ENCODE measurements at regions not wholly inside any gene's neighbourhood (a gene's known extent, or its start where the extent isn't known, plus 50 kb on each side); places are given as distances from the start of the nearest gene placed in this dataset.

GRCh38 chr12:27178723-27179399 lies 65.2 kb upstream of the STK38L start:
- no peak overlapping the region for H3K9ac ChIP-seq (ENCODE audit: extremely low read depth, insufficient read length, low read length)
- H3K79me1 ChIP-seq (ENCODE audit: insufficient read depth, low read depth, low read length, poor library complexity, severe bottlenecking), result no peaks in the 10 kb centered on the region
- no peak overlapping the region for H4K5ac ChIP-seq (ENCODE audit: insufficient read length, low read depth, low read length)
- H3K27me3 ChIP-seq (ENCODE audit: insufficient read depth, low read length), result no peaks in the 10 kb centered on the region
- no peak overlapping the region for H3K23ac ChIP-seq (ENCODE audit: insufficient read length, low read depth, low read length)
- no CpG with 5 or more reads among the region's 2 CpGs for WGBS (ENCODE audit: extremely low coverage, insufficient read length, low lambda C conversion rate)
- no peak overlapping the region for H2BK120ac ChIP-seq (ENCODE audit: low read depth, low read length, poor library complexity, severe bottlenecking)
- no peak overlapping the region; a peak in 1 of 7 replicates for H3K27ac Mint-ChIP-seq
- H3K9me3 Mint-ChIP-seq, result no peaks in the 10 kb centered on the region
- H3K4ac ChIP-seq (ENCODE audit: low read depth, low read length), result no peak overlapping the region
- H3K56ac ChIP-seq (ENCODE audit: insufficient read length, low read depth, low read length), result no peak overlapping the region
- no peak overlapping the region for H2AFZ ChIP-seq (ENCODE audit: low read length)
- H3T11ph ChIP-seq (ENCODE audit: low read length), result no peak overlapping the region
- no peaks in the 10 kb centered on the region for H4K20me1 ChIP-seq (ENCODE audit: control insufficient read depth, insufficient read depth, insufficient read length)
- H4K91ac ChIP-seq (ENCODE audit: insufficient read length, low read depth, low read length), result no peak overlapping the region
- H3K4me1 Mint-ChIP-seq, result no peaks in the 10 kb centered on the region; a peak in 2 of 4 replicates
- no peak overlapping the region for H2BK15ac ChIP-seq (ENCODE audit: low read depth, low read length)
- H2BK5ac ChIP-seq (ENCODE audit: insufficient read length, low read length), result no peak overlapping the region
- no peaks in the 10 kb centered on the region for H3K9me3 ChIP-seq (ENCODE audit: control insufficient read depth, low read depth, low read length)
- H2AK5ac ChIP-seq (ENCODE audit: insufficient read length, low read length), result no peak overlapping the region
- no peak overlapping the region for H3K18ac ChIP-seq (ENCODE audit: insufficient read length, low read depth, low read length)
- TF ChIP-seq CTCF (conservative IDR thresholded peaks at IDR 0.05), result no peak
- H3K36me3 Mint-ChIP-seq (ENCODE audit: insufficient read depth in 1 of 3, low read depth in 3 of 3), result no peaks in the 10 kb centered on the region
- H3K4me1 ChIP-seq (ENCODE audit: insufficient read depth, low read length), result no peaks in the 10 kb centered on the region
- no peak overlapping the region for H2BK12ac ChIP-seq (ENCODE audit: insufficient read length, low read depth, low read length)
- H3K79me2 ChIP-seq (ENCODE audit: insufficient read depth, low read length), result no peaks in the 10 kb centered on the region
- H3K27me3 Mint-ChIP-seq (ENCODE audit: low read depth), result no peaks in the 10 kb centered on the region
- H3K4me2 ChIP-seq (ENCODE audit: insufficient read depth, insufficient read length, low read length), result no peak overlapping the region
- no peak overlapping the region for H3K27ac ChIP-seq (ENCODE audit: insufficient read length, low read depth, low read length)
- no peak overlapping the region for H2BK20ac ChIP-seq (ENCODE audit: low read depth, low read length, poor library complexity, severe bottlenecking)
- no peak overlapping the region for H4K8ac ChIP-seq (replicated peaks; ENCODE audit: insufficient read length, low read depth, low read length)
- H3K14ac ChIP-seq (ENCODE audit: insufficient read depth, low read length), result no peak overlapping the region
- H3K23me2 ChIP-seq (ENCODE audit: insufficient read length, low read depth, low read length, poor library complexity, severe bottlenecking), result no peaks in the 10 kb centered on the region
- no peak overlapping the region for H3K4me3 Mint-ChIP-seq
- DNase-seq, result no peak
